HG03175 (cell line): ENCODE measurements at regions not wholly inside any gene's neighbourhood (a gene's known extent, or its start where the extent isn't known, plus 50 kb on each side); places are given as distances from the start of the nearest gene placed in this dataset.
"Not testable (repeated sequence)": the region's sequence is repeated elsewhere in the genome, so short reads cannot be mapped to it uniquely, and the experiment has no call there.

Source experiments
- ATAC-seq: cut with Tn5 transposase; IDR thresholded peaks from one replicate; pipeline ENCODE4 v1.9.1; 2021; ENCODE audit warnings: mild to moderate bottlenecking, moderate library complexity; ENCODE audit not compliant: unreplicated experiment

DNA sequence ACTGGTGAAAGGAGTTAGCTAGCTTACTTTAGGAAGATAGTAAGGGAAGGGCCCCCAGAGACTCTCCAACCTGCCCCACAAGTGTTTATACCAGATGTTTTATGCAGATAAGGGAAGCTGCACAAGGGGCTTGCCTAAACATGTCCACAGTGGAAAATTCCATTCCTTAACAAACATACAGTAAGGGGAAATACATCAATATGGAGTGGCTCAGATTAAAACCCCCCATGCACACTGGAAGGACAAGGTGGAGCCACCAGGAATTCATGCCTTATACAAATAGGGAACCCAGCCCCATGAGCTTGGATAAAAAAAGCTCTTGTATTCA is 106.3 kb upstream of the GPBP1 start:
- no peak for ATAC-seq

DNA sequence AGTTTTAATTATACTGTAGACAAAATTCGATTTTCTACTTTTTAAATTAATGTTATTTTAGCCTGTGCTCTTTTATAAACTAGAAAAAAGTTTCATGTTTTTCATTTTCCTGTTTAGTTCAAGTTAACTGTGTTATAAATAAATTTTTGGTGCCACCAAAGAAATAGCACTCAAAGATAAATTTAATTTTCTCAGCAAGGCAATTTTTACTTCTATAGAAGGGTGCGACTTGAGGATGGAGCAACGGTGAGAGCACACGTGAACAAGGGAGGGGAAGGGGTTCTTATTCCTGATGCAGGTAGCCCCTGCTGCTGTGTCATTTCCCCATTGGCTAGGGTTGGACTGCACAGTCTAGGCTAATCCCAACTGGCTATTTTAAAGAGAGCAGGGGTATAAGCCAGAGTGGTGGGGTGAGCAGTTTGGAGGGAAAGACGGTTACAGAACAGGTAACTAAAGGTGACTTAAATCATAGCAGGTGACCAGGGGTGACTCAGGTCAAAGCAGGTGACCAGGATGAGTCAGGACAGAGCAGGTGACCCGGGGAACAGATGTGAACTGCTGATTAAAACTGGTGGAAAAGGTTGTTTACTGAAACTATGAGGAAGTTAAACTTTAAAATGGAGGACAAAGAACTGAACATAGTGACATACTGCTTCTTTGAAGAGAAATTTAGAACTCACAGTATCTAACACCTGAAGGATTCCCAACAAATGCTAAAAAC is 104.6 kb upstream of the GPBP1 start:
- ATAC-seq = no peak

DNA sequence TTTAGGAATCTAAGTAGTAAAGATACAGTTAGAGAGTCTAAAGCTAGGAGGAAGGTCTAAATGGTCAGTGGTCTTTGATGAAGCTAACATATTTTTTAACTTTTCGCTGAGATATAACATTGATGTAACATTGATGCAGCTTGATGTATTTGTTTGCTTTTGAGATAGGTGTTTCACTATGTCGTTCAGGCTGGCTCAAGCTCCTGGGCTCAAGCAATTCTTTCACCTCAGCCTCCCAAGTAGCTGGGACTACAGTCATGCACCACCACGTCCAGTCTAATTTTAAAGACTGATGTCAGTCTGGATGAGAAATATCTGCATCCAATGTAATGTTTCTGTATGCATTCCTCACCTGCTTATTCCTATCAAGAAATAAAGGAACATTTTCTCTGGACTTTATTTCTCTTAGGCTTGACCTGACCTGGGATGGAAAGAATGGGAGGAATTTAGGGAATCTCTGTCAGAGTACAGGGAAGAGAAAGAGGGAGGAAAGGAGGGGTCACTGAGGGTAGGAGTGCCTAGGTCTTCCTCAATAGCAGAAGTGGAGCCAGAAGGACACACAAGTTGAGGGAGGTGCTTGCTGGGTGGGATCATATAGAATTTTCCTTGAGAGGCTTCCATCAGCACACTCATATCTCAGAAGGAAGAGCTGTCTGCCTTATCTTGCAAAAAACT is 101.5 kb upstream of the GPBP1 start:
- no peak for ATAC-seq

- no peak for ATAC-seq
Measured at GRCh38 chr5:57082441-57083067, 91.3 kb upstream of the GPBP1 start.

DNA sequence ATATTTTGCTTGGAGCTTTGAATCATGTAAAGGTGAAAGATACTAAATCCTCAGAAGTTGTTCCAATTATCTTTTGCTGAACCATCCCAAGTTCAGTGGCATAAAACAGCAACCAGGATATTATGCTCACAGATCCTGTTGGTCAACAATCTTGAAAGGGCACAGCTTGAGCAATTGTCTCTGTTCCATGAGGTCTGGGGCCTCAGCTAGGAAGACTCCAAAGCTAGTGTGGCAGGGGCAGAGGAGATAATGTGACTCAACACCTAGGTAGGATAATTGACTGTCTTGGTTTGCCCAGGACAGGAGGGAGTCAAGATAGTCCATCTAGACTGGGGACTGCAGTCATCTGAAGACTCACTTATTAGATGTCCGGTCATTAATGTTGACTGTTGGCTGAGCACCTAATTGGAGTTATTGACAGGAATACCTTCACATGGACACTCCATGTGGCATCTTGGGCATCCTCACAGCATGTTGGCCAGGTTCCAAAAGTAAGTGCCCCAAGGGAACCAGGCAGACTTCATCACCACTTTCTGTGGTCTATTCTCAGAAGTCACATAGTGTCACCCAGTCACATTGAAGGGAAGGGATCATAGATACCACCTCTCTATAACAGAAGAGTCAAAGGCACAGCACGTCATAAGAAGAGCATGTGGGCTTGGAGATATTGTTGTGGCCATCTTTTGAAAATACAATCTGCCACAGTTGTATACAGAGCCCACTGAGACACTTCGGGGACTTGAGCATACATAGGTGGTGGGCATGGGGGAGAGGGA is 88.4 kb upstream of the GPBP1 start:
- no peak for ATAC-seq

DNA sequence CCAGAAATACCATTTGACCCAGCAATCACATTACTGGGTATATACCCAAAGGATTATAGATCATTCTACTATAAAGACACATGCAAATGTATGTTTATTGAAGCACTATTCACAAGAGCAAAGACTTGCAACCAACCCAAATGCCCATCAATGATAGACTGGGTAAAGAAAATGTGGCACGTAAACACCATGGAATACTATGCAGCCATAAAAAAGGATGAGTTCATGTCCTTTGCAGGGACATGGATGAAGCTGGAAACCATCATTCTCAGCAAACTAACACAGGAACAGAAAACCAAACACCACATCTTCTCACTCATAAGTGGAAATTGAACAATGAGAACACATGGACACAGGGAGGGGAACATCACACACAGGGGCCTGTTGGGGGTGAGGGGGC is 85.9 kb upstream of the GPBP1 start:
- not testable (repeated sequence) for ATAC-seq

DNA sequence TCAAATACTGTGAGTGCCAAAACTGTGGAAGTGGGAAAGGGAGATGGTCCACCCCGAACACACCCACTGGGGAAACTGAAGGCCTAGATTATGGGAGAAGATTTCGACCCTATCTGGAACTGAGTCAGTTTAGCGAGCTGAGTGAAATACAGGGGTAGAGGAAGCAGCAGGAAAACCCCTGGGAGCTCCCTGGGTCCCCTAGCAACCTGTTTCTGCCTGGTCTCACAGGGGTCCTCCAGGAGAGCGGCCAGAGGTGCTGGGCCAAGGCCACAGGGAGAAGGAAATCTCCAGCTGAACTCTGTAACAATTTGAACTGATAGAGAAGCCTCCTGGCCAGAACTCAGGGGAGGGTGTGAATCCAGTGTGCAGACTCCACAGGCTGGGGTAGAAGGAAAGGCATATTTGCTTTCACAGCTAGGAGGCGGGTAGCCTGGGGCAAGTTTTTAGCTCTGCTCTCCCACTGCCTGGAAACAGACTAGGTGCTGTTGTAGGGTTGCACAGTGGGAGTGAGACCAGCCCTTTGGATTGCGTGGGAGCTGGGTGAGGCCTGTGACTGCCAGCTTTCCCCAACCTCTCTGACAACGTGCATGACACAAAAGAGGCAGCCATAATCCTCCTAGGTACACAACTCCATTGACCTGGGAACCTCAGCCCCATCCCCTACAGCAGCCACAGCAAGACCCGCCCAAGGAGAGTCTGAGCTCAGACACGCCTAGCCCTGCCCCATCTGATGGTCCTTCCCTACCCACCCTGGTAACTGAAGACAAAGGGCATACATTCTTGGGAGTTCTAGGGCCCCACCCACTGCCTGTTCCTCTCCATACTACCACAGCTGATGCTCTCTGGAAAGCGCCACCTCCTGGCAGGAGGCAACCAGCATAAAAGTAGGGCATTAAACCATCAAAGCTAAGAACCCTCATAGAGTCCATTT is 78.8 kb upstream of the GPBP1 start:
- ATAC-seq = no peak

- ATAC-seq = no peak
Measured at GRCh38 chr5:57097526-57097925, 76.3 kb upstream of the GPBP1 start.

DNA sequence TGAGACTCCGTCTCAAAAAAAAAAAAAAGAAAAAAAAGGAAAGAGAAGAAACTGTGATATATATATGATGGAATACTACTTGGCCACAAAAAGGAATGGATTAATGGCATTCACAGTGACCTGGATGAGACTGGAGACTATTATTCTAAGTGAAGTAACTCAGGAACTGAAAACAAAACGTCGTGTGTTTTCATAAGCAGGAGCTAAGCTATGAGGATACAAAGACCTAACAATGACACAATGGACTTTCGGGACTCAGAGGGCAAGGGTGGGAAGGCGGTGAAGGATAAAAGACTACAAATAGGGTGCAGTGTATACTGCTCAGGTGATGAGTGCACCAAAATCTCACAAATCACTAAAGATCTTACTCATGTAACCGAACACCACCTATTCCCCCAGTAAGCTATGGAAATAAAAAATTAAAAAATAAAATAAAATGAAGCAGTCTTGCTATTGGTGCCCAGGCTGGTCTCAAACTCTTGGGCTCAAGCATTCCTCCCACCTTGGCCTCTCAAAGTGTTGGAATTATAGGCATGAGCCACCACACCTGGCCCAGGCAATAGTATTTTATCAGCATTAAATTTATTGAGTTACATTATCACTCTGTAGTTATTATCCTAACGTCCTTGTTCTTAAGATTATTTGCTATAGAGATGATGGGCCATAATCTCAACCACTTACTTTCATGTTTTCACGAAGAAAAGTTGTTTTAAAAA is 71.5 kb upstream of the GPBP1 start:
- no peak for ATAC-seq

GRCh38 chr5:57102905-57103255 is 71.0 kb upstream of the GPBP1 start:
- ATAC-seq = no peak

- ATAC-seq = no peak
Measured at GRCh38 chr5:57103317-57103907, 70.4 kb upstream of the GPBP1 start.

DNA sequence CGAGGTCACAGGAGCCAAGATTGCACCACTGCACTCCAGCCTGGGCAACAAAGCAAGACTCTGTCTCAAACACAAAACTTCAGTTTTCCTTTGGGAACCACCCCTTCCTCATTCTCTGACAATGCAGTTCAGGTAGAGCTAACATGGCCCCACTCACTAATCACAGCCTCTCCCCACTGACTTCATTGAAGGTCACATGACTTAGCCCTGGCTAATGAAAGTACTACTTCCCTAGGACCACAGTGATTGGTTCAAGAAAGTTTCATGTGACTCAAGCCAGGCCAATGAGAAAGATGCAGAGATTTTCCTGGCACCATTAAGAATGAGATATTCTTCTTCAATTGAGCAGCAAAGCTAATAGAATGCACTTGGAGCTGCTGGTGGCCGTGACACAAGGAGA is 67.2 kb upstream of the GPBP1 start:
- no peak for ATAC-seq

DNA sequence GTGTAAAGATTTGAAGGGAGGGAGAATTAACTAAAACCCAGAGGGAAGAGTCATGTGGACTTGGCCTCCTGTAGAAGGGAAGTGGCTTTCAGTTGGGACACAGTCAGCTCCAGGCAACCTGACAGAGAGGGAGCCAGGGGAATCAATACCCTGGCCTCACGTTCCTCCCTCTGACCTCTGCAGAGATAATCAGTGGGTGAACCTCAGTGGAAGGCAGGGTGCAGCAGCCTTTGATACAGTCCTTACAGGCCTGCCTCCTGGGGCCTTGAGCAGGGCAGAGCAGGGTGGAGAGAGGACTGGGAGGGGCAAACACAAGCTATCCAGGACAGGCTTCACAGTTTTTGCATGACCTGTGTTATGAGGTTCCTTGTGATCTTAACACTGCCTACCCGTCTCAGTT is 61.9 kb upstream of the GPBP1 start:
- no peak for ATAC-seq

DNA sequence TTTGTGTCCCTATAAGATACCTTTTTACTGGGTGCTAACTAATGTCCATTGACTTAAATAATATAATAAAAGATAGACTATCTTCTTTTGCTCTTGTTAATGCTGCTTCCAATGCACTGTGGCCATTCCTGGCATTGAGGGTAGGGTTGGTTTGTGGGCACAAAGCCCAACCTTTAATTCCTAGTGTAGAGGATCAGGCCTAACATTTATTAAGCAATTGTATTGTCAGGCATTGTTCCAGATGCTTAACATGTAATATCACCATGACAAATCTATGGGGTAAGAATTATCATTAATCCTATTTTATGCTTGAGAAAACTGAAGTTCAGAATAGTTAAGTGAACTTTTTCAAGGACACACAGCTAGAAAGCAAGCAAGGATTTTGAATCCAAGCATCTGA is 60.4 kb upstream of the GPBP1 start:
- no peak for ATAC-seq

DNA sequence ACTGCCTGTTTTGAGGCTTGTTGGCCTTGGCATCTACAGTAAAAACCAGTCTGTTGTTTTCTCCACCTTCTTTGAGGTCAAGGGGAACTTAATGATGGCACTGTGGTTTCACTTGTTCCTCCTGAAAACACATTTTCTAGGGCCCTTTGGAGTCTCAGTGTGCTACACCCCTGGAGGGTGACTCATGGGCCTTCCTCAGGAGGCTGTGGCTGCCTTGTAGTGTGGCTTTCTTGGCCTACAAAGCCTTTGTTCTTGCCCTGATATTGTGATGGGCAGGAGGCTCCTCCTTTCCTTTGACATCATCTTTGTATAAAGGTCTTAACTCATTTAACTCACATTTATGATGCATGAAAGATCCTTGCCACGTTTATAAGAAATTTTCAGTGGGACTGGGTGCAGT is 56.3 kb upstream of the GPBP1 start:
- no peak for ATAC-seq

DNA sequence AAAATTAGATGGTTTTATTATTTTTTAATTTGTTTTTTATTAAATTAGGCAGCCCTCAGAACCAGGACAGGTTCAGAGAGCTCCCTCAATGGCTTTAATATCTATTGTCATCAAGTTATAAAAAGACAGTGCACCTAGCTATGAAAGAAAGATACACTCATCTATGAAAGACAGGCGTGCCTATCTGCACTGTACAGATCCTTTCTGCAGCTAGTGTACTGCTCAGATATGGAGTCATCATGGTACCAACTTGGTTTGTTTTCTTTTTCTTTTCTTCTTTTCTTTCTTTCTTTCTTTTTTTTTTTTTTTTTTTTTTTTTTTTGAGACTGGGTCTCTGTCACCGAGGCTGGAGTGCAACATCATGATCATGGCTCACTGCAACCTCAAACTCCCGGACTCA is 54.8 kb upstream of the GPBP1 start:
- no peak for ATAC-seq

GRCh38 chr5:57124014-57124413 is 49.8 kb upstream of the GPBP1 start:
- ATAC-seq = no peak
